NT2/D1 (cell line): ENCODE measurements at regions not wholly inside any gene's neighbourhood (a gene's known extent, or its start where the extent isn't known, plus 50 kb on each side); places are given as distances from the start of the nearest gene placed in this dataset.

Source experiments
- DNase-seq: peaks from one replicate; pipeline ENCODE4 v3.0.0-alpha.2; 2011; ENCODE audit warnings: low read depth, low spot score
- H3K27me3 ChIP-seq: 2 replicates; pipeline ENCODE4 v1.6.0; 2011; ENCODE audit warnings: mild to moderate bottlenecking; ENCODE audit not compliant: insufficient read length, insufficient read depth
- H3K36me3 ChIP-seq: 2 replicates; pipeline ENCODE4 v1.6.1; 2011; ENCODE audit warnings: mild to moderate bottlenecking, low read length, mixed read lengths; ENCODE audit not compliant: insufficient read depth, insufficient read length
- H3K4me1 ChIP-seq: 2 replicates; pipeline ENCODE4 v1.5.1; 2011; ENCODE audit not compliant: insufficient read depth, insufficient read length
- H3K4me3 ChIP-seq: 2 replicates; pipeline ENCODE4 v1.5.1; 2011; ENCODE audit warnings: low read depth; ENCODE audit not compliant: insufficient read length
- H3K9ac ChIP-seq: 2 replicates; pipeline ENCODE4 v1.6.0; 2011; ENCODE audit warnings: low read depth; ENCODE audit not compliant: insufficient read length
- H3K9me3 ChIP-seq: 2 replicates; pipeline ENCODE4 v1.5.1; 2011; ENCODE audit warnings: mild to moderate bottlenecking, low read length; ENCODE audit not compliant: insufficient read depth
- SUZ12 ChIP-seq: IDR thresholded peaks from 2 replicates; pipeline ENCODE4 v1.6.1; 2011; ENCODE audit not compliant: insufficient read length, insufficient read depth; ENCODE audit errors: extremely low read depth
- YY1 ChIP-seq: IDR thresholded peaks from 2 replicates; pipeline ENCODE4 v1.6.1; 2011; ENCODE audit not compliant: insufficient read length, insufficient read depth
- ZNF274 ChIP-seq: IDR thresholded peaks from 2 replicates; pipeline ENCODE4 v1.6.1; 2011; ENCODE audit warnings: mild to moderate bottlenecking, low read depth, low read length

DNA sequence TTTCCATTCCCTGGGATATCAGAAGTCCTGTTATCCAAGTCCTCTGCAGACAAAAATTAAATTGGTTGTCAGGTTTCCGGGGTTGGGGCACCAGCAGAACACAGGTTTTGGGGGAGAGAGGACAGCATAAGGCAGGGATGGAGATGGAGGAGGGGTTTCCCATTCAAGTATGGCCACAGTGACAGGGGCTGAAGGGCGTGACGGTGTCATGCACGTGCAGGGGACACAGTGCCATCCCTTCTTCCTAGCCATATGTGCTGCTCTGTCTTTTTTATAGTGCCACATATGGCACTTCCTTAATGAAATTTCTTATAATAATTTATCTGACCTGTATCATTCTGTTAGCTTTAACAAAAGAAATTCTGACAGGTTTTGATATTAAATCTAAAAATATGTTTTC lies 259.2 kb downstream of the PTEN start:
- no peak for TF ChIP-seq ZNF274
- no peak for TF ChIP-seq YY1
- TF ChIP-seq SUZ12 = no peak
- Histone ChIP-seq H3K27me3 (no peaks in the 10 kb centered on the region), H3K9me3 (no peaks in the 10 kb centered on the region), H3K36me3 (no peaks in the 10 kb centered on the region), H3K4me3 (no peak overlapping the region), H3K4me1 (no peaks in the 10 kb centered on the region), H3K9ac (no peak overlapping the region)
- DNase-seq = no peak

- Histone ChIP-seq H3K36me3 (no peaks in the 10 kb centered on the region), H3K4me3 (no peak overlapping the region), H3K9ac (no peak overlapping the region), H3K4me1 (no peaks in the 10 kb centered on the region), H3K9me3 (no peaks in the 10 kb centered on the region), H3K27me3 (no peaks in the 10 kb centered on the region)
- DNase-seq = no peak
- TF ChIP-seq YY1 = no peak
- no peak for TF ChIP-seq SUZ12
- no peak for TF ChIP-seq ZNF274
These were observed 262.3 kb downstream of the PTEN start for GRCh38 chr10:88125766-88126165.

DNA sequence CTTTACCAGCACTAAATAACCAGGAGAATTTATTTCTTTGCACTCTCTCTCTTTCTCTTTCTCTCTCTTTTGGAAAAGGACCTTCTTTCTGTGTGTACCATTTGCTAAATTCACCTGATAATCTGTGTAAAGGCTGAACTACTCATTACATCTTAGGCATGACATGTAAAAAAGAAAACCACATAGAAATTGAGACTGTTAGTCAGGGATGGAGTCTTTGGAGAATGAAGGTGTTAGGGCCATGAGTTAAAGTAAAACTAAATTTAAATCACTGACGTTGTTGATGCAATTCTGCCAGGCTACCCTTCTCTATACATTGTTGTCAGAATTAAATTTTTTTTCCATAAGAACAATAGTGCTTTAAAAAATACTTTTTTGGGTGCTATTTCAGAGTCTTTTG lies 263.3 kb downstream of the PTEN start:
- Histone ChIP-seq H3K9ac (no peak overlapping the region), H3K27me3 (no peaks in the 10 kb centered on the region), H3K4me3 (no peak overlapping the region), H3K9me3 (no peaks in the 10 kb centered on the region), H3K4me1 (no peaks in the 10 kb centered on the region), H3K36me3 (no peaks in the 10 kb centered on the region)
- DNase-seq = no peak
- TF ChIP-seq YY1 = no peak
- TF ChIP-seq SUZ12 = no peak
- no peak for TF ChIP-seq ZNF274

- no peak overlapping the region for H3K9ac ChIP-seq
- no peaks in the 10 kb centered on the region for H3K4me1 ChIP-seq
- no peaks in the 10 kb centered on the region for H3K9me3 ChIP-seq
- DNase-seq = no peak
- H3K36me3 ChIP-seq = no peaks in the 10 kb centered on the region
- no peak overlapping the region for H3K4me3 ChIP-seq
- TF ChIP-seq YY1 (no peak), ZNF274 (no peak), SUZ12 (no peak)
- no peaks in the 10 kb centered on the region for H3K27me3 ChIP-seq
These were observed 263.8 kb downstream of the PTEN start for GRCh38 chr10:88127269-88127668.

DNA sequence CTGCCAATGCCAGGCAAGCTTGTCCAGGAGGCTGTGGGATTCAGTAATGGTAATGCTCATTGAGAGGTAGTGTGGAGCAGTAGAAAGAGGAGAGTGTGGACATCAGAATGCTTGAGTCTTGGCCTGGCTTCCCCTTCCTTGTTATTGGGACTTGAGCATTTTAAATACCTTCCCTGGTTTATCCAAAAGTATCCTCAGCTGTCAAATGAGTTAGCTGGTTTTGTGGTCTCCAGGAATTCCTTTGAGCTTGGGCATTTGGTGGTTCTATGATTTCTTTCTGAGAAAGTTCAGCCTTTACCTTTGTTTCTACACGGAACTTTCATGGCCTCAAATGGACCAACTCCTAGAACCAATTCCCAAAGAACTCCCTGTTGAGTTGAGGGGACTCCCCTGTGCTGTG lies 264.3 kb downstream of the PTEN start:
- DNase-seq = no peak
- no peaks in the 10 kb centered on the region for H3K4me1 ChIP-seq
- no peak overlapping the region for H3K9ac ChIP-seq
- H3K9me3 ChIP-seq = no peaks in the 10 kb centered on the region
- H3K36me3 ChIP-seq = no peaks in the 10 kb centered on the region
- TF ChIP-seq ZNF274 (no peak), SUZ12 (no peak), YY1 (no peak)
- no peaks in the 10 kb centered on the region for H3K27me3 ChIP-seq
- no peak overlapping the region for H3K4me3 ChIP-seq

DNA sequence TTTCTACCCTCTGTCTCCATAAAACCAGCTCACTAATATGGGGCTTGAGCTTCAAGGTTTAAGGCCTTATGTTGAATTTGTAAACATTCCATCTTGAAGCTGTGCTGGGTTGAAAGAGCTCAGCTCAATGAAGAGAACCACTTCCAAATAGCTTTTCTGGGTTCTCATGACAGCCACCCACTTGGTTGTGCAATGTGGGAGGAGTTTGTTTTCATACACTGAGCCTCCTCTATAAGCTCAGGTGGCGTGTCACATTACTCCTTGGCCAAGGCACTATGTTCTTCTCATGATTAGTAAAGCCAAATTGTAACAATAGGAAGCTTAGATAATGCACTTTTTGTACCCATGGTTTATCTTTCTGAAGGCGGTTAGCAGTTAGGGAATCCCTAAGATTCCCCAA lies 265.6 kb downstream of the PTEN start:
- Histone ChIP-seq H3K36me3 (no peaks in the 10 kb centered on the region), H3K9me3 (no peaks in the 10 kb centered on the region), H3K4me3 (no peak overlapping the region), H3K4me1 (no peaks in the 10 kb centered on the region), H3K27me3 (no peaks in the 10 kb centered on the region), H3K9ac (no peak overlapping the region)
- no peak for DNase-seq
- TF ChIP-seq ZNF274 = no peak
- no peak for TF ChIP-seq SUZ12
- TF ChIP-seq YY1 = no peak

DNA sequence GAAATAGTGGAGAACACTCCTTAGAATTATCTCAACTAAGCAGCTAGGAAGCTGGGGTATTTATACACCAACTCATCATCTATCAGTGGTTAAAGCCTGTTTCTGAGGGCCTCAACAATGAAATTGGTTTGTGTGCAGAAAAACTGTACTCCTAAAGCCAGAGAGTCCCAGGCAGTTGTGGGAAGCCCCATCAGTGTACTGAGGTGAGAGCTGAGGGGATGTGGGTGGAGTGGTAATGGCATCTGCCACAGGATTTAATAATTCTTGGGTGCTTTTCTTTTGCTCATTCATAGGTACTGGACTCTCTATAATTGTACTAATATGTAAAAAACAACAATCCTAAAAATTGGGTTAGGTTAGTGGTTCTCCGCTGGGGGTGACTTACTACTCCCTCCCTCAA lies 267.5 kb downstream of the PTEN start:
- TF ChIP-seq SUZ12 = no peak
- TF ChIP-seq YY1 = no peak
- TF ChIP-seq ZNF274 = no peak
- H3K4me1 ChIP-seq = no peaks in the 10 kb centered on the region
- no peak overlapping the region for H3K9ac ChIP-seq
- H3K27me3 ChIP-seq = no peaks in the 10 kb centered on the region
- H3K4me3 ChIP-seq = no peak overlapping the region
- no peaks in the 10 kb centered on the region for H3K36me3 ChIP-seq
- no peaks in the 10 kb centered on the region for H3K9me3 ChIP-seq
- no peak for DNase-seq

- Histone ChIP-seq H3K9me3 (no peaks in the 10 kb centered on the region), H3K4me3 (no peak overlapping the region), H3K27me3 (no peaks in the 10 kb centered on the region), H3K4me1 (no peaks in the 10 kb centered on the region), H3K9ac (no peak overlapping the region), H3K36me3 (no peaks in the 10 kb centered on the region)
- no peak for DNase-seq
- no peak for TF ChIP-seq SUZ12
- TF ChIP-seq ZNF274 = no peak
- no peak for TF ChIP-seq YY1
These were observed 268.2 kb downstream of the PTEN start for GRCh38 chr10:88131511-88132139.
